ENCODE measurements at regions not wholly inside any gene's neighbourhood (a gene's known extent, or its start where the extent isn't known, plus 50 kb on each side); places are given as distances from the start of the nearest gene placed in this dataset.

DNA sequence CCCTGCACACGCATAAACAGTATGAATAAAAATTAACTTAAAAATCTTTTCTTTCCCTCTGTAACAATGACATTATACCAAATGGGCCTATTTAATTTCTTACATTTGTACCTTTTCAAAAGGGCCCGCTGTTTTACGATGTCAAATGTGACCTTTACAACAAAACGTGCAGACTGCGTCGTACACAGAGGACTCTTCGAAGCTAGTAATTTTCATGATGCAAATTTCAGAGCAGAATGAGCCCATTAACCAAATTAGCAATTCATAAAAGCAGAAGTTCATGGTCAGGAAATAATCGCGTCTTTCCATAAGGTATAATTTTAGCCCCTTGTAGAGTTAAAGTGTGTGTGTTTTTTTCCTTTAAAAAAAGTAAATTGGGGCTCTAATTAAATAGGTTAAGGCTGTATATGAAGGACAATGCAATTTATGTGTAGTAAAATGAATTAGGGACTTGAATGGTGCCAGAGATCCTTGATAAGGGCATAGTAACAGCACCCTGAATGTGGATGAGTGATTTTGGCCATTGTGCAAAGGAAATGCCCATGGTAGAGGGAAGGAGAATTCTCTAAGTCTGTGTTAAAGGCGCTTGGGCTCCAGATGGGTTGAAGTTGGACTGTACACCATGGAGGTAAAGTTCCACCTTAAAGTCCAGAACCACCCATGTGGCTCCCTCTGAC is 546.4 kb upstream of the EEF2KMT start:
- DNase-seq (ENCODE audit: low read depth) = no peak

DNA sequence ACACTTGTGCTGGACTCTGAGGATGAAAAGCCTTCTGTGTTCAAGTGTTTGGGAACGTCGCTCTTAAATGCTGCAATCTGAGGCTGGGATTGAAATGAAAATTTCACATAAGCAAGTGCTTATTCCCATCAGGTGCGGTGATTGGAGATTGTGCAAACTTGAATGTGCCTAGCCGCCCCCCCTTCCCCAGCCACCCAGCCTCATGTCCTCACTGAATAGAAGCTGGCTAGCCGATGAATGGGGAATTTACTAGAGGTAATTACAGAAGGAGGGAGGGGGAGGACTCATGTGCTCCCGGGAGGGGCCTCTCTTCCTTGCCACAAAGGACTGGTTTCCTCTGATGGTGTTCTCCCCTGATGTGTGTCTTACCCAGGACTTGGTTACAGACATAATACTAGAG is 544.8 kb upstream of the EEF2KMT start:
- DNase-seq (ENCODE audit: low read depth) = no peak
- H3K4me3 ChIP-seq (ENCODE audit: low read depth, low read length) = no peak overlapping the region
- TF ChIP-seq, protein P1, sequence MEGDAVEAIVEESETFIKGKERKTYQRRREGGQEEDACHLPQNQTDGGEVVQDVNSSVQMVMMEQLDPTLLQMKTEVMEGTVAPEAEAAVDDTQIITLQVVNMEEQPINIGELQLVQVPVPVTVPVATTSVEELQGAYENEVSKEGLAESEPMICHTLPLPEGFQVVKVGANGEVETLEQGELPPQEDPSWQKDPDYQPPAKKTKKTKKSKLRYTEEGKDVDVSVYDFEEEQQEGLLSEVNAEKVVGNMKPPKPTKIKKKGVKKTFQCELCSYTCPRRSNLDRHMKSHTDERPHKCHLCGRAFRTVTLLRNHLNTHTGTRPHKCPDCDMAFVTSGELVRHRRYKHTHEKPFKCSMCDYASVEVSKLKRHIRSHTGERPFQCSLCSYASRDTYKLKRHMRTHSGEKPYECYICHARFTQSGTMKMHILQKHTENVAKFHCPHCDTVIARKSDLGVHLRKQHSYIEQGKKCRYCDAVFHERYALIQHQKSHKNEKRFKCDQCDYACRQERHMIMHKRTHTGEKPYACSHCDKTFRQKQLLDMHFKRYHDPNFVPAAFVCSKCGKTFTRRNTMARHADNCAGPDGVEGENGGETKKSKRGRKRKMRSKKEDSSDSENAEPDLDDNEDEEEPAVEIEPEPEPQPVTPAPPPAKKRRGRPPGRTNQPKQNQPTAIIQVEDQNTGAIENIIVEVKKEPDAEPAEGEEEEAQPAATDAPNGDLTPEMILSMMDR (conservative IDR thresholded peaks at IDR 0.05; ENCODE audit: low read depth, low read length) = no peak

More for the DNA sequence above, 546.4 kb upstream of the EEF2KMT start:
- TF ChIP-seq, protein P1 (conservative IDR thresholded peaks at IDR 0.05; ENCODE audit: low read depth, low read length) = no peak
- H3K4me3 ChIP-seq (ENCODE audit: low read depth, low read length) = no peak overlapping the region

DNA sequence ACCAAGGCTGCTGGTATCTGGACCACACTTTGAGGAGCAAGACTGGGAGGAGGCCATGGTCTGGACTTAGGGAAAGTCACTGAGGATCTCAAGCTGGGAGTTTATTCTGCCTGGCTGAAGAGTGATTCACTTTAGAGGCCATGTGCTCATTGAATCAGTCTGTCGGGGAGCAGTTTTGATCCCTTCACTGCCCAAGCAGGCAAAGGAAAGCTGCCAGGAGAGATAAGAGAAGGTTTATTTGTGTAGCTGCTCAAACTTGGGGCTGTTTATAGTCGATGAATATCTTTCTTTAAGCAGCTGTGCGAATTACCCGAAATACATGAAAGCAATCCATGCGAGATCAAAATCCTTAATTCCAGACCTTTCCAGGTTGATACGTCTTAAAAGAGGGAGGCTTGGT is 544.4 kb upstream of the EEF2KMT start:
- TF ChIP-seq, protein P1 (conservative IDR thresholded peaks at IDR 0.05; ENCODE audit: low read depth, low read length) = no peak
- no peak overlapping the region for H3K4me3 ChIP-seq (ENCODE audit: low read depth, low read length)
- no peak for DNase-seq (ENCODE audit: low read depth)

DNA sequence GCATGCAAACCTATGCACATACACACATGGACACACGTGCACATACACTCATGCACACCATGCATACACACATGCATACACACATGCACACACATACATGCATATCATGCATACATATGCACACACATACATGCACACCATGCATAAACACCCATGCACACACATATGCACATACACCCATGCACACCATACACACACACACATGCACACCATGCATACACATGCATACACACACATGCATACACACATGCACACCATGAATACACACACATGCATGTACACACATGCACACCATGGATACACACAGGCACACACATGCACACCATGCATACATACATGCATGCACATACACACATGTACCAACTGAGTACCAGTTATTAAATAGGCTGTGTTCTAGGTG is 543.3 kb upstream of the EEF2KMT start:
- TF ChIP-seq, protein P1 (conservative IDR thresholded peaks at IDR 0.05; ENCODE audit: low read depth, low read length) = no peak
- no peak for DNase-seq (ENCODE audit: low read depth)
- H3K4me3 ChIP-seq (ENCODE audit: low read depth, low read length) = no peak overlapping the region

DNA sequence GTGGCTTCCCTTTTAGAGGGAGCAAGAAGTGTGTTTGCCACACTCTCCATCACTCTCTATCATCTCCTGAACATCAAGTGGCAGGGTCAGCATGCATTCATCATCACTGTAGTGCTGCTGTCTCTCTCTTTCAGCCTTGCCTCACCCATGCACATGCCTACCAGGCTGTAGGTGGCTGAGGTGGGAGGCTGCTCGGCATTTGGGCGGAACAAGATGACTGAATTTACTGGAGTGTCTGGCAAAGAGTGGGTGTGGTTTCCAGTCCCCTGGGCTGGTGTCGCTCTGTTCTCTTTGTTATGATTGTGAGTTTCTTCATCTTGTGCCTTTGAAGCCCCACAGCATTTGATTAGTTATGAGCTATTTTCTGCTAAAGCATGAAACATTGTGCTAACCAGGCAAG is 541.9 kb upstream of the EEF2KMT start:
- DNase-seq (ENCODE audit: low read depth) = no peak

DNA sequence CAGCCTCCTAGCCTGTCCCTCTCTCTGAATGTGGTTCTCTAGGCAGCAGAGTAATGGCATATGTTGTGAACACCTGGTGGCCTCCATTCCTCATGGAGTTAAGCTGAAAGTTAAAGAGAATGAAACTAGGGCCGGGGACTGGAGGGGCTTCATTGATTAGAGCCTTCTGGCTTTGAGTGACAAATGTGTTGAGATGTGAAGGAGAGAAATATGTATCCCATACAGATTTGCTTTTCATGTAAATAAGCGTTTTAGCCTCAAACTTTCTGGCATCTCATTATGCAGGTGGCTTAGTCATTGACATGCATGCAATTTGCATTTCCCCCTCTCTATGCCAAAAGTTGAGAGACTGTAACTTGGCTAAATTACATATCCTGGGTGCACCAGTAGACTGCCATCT is 537.7 kb upstream of the EEF2KMT start:
- TF ChIP-seq, protein P1 (conservative IDR thresholded peaks at IDR 0.05; ENCODE audit: low read depth, low read length) = no peak
- no peak overlapping the region for H3K4me3 ChIP-seq (ENCODE audit: low read depth, low read length)
- no peak for DNase-seq (ENCODE audit: low read depth)

More for the DNA sequence above, 541.9 kb upstream of the EEF2KMT start:
- no peak overlapping the region for H3K4me3 ChIP-seq (ENCODE audit: low read depth, low read length)
- TF ChIP-seq, protein P1 (conservative IDR thresholded peaks at IDR 0.05; ENCODE audit: low read depth, low read length) = no peak

DNA sequence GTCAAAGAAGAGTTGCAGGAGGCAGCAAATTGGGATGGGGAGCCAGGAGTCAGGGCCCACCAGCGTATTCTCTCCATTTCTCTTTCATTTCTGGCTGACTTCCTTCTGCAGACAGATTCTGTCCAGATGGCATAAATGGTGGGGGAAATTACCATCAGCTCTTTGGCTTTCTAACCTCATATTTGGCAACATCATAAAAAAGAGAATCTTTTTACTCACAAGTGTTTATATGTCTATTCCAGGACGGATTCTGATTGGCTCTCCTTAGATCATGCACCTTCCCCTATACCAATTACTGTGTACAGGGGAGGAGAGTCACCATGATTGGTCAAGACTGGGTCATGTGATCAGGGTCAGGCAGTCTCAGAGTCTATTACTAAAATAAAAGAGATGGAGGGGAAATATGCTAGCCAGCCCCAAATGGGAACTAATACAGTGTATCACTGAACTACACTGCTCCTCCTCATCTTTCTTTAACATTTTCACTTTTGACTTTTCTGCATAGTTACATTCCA is 537.1 kb upstream of the EEF2KMT start:
- no peak for DNase-seq (ENCODE audit: low read depth)
- H3K4me3 ChIP-seq (ENCODE audit: low read depth, low read length) = no peak overlapping the region
- TF ChIP-seq, protein P1 (conservative IDR thresholded peaks at IDR 0.05; ENCODE audit: low read depth, low read length) = no peak
